Endothelial cell of umbilical vein (primary cell): ENCODE measurements at regions not wholly inside any gene's neighbourhood (a gene's known extent, or its start where the extent isn't known, plus 50 kb on each side); places are given as distances from the start of the nearest gene placed in this dataset.

ENCODE experiments used
- BruUV-seq: library from RNA; stranded (reverse); fragments of 400-500 nt; replicated peaks from 2 replicates; lab custom pipeline; 2021; lab: Mats Ljungman, UMichigan
- CTCF ChIA-PET: fragments of 300-600, 350-600 bp; sonication (Branson Sonifier 250); formaldehyde crosslinking; loops from one replicate; lab custom pipeline; 2021; ENCODE audit warnings: antibody characterized with exemption, inconsistent platforms; lab: Charles Lee
- POLR2A ChIA-PET: fragments of 300-600, 350-600 bp; sonication (Branson Sonifier 250); formaldehyde crosslinking; loops from one replicate; lab custom pipeline; 2021; ENCODE audit warnings: antibody characterized with exemption, inconsistent platforms; lab: Charles Lee
- DNase-seq: peaks from one replicate; pipeline ENCODE4 v3.0.0-alpha.2; 2011; ENCODE audit warnings: low read depth, low spot score
- FAIRE-seq: peaks from 2 replicates; lab custom pipeline; 2011; peaks lifted over from hg19 to GRCh38; lab: Jason Lieb, UNC
- H2AFZ ChIP-seq: 2 replicates; pipeline ENCODE4 v1.6.0; 2012; ENCODE audit warnings: low read depth, low read length, control low read depth, inconsistent platforms
- H3K27ac ChIP-seq: 2 replicates; pipeline ENCODE4 v1.5.1; 2011; ENCODE audit warnings: low read depth, mild to moderate bottlenecking, control low read depth, low read length, moderate library complexity; ENCODE audit not compliant: insufficient read depth
- H3K27me3 ChIP-seq, 2 experiments: 2 replicates each; pipeline versions ENCODE4 v1.6.0 to v1.6.1; 2011; ENCODE audit warnings: low read length in 2 of 2, mixed read lengths in 1 of 2; ENCODE audit not compliant: control insufficient read depth in 2 of 2, insufficient read depth in 2 of 2
- H3K36me3 ChIP-seq, 2 experiments: 2 replicates in 1 of 2; 3 replicates in 1 of 2; pipeline ENCODE4 v1.5.1; 2011; ENCODE audit warnings: low read length in 2 of 2, mild to moderate bottlenecking in 1 of 2, moderate library complexity in 1 of 2; ENCODE audit not compliant: control insufficient read depth in 2 of 2, insufficient read depth in 2 of 2; ENCODE audit errors: extremely low read depth in 1 of 2
- H3K4me1 ChIP-seq: 3 replicates; pipeline ENCODE4 v1.5.1; 2011; ENCODE audit warnings: mild to moderate bottlenecking, low read length; ENCODE audit not compliant: control insufficient read depth, insufficient read depth; ENCODE audit errors: extremely low read depth
- H3K4me2 ChIP-seq: 2 replicates; pipeline ENCODE4 v1.6.1; 2011; ENCODE audit warnings: low read length, control low read depth, mixed read lengths; ENCODE audit not compliant: insufficient read depth
- H3K4me3 ChIP-seq, 3 experiments: fragments of 200-600 bp in 1 of 3; sonication (generic), shearing (Covaris generic) in 1 of 3; replicated peaks in 1 of 3; 2 replicates each; pipeline ENCODE4 v1.5.1; 2011 to 2016; ENCODE audit warnings: control low read depth in 3 of 3, low read length in 3 of 3, mild to moderate bottlenecking in 2 of 3, inconsistent platforms in 1 of 3, low read depth in 1 of 3, moderate library complexity in 1 of 3; ENCODE audit not compliant: insufficient read depth in 1 of 3
- H3K79me2 ChIP-seq: 2 replicates; pipeline ENCODE4 v1.6.0; 2012; ENCODE audit warnings: low read length, inconsistent platforms; ENCODE audit not compliant: control insufficient read depth, insufficient read depth
- H3K9ac ChIP-seq: replicated peaks from 2 replicates; pipeline ENCODE3; 2011; ENCODE audit warnings: low read length, control low read depth; ENCODE audit not compliant: insufficient read depth; ENCODE audit errors: extremely low read depth
- H3K9me1 ChIP-seq: replicated peaks from 3 replicates; pipeline ENCODE4 v1.6.0; 2011; ENCODE audit warnings: mild to moderate bottlenecking, low read length; ENCODE audit not compliant: control insufficient read depth, insufficient read depth; ENCODE audit errors: extremely low read depth
- H3K9me3 ChIP-seq: replicated peaks from 2 replicates; pipeline ENCODE4 v1.5.1; 2012; ENCODE audit warnings: low read length, inconsistent platforms; ENCODE audit not compliant: control insufficient read depth, insufficient read depth
- H4K20me1 ChIP-seq: replicated peaks from 2 replicates; pipeline ENCODE3; 2011; ENCODE audit warnings: mild to moderate bottlenecking, low read length; ENCODE audit not compliant: control insufficient read depth, insufficient read depth; ENCODE audit errors: extremely low read depth
- EZH2 ChIP-seq: IDR thresholded peaks from 2 replicates; pipeline ENCODE4 v1.6.1; 2012; ENCODE audit warnings: borderline replicate concordance, low read depth, mild to moderate bottlenecking, moderate library complexity, low read length, inconsistent platforms; ENCODE audit not compliant: severe bottlenecking
- FOS ChIP-seq: IDR thresholded peaks from 2 replicates; pipeline ENCODE4 v1.6.1; 2011; ENCODE audit warnings: mild to moderate bottlenecking, low read length, moderate library complexity, borderline replicate concordance; ENCODE audit not compliant: insufficient read depth
- GATA2 ChIP-seq: IDR thresholded peaks from 2 replicates; pipeline ENCODE4 v1.7.0; 2011; ENCODE audit warnings: low read depth, mild to moderate bottlenecking, moderate library complexity, mixed read lengths, low read length; ENCODE audit not compliant: insufficient read length, insufficient read depth
- JUN ChIP-seq: IDR thresholded peaks from 2 replicates; pipeline ENCODE4 v1.6.1; 2011; ENCODE audit warnings: borderline replicate concordance, low read depth; ENCODE audit not compliant: insufficient read length, insufficient read depth
- MYC ChIP-seq: IDR thresholded peaks from one replicate; pipeline ENCODE4 v1.6.1; 2011; ENCODE audit warnings: mild to moderate bottlenecking, low read depth, low read length
- POLR2A ChIP-seq: IDR thresholded peaks from 2 replicates; pipeline ENCODE4 v1.6.1; 2012; ENCODE audit warnings: low read depth, mild to moderate bottlenecking, control low read depth, low read length
- POLR2AphosphoS5 ChIP-seq: IDR thresholded peaks from 2 replicates; pipeline ENCODE4 v1.6.1; 2012; ENCODE audit warnings: low read depth, mild to moderate bottlenecking, control low read depth, low read length, moderate library complexity; ENCODE audit not compliant: insufficient read depth
- dilution Hi-C: fragments of 300-500 bp; cut with MboI; formaldehyde crosslinking; loops from one replicate; pipeline ENCODE4 v1.15.0; 2019; ENCODE audit warnings: low sequenced_read_pairs; ENCODE audit not compliant: extremely low pct_ligation_motif_present
- intact Hi-C: fragments of 100-400 bp; cut with micrococcal nuclease; formaldehyde crosslinking; loops from one replicate; pipeline ENCODE4 v1.10.0; 2022
- TF ChIP-seq, protein P1 (sequence below): IDR thresholded peaks from 2 replicates; pipeline ENCODE4 v1.6.1; 2011; ENCODE audit not compliant: insufficient read depth, insufficient read length
- TF ChIP-seq, protein P2 (sequence below), 2 donors: IDR thresholded peaks; 1 replicate in 1 of 2; 2 replicates in 1 of 2; pipeline ENCODE4 v1.5.1; 2011; ENCODE audit warnings: low read length in 2 of 2, mild to moderate bottlenecking in 2 of 2, moderate library complexity in 2 of 2, control low read depth in 1 of 2, inconsistent platforms in 1 of 2, low read depth in 1 of 2; ENCODE audit not compliant: insufficient read depth in 1 of 2; ENCODE audit errors: extremely low read depth in 1 of 2

DNA sequence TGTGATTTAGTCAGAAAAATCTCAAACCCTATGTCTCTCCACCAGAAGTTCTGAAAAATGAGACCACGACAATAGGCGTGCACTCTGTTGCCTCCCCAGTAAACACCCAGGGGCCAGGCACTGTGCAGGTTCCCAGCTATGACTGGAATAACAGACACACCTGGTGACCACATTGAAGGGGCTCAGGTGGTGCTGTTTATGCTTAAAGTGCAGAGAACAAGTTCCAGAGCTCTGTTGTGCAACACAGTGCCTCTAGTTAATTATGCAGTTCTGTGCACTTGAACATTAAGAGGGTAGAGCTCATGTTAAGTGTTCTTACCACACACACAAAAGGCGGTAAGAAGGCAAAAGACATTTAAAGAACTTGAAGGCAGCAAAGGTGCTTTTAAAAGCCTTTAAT is 52.6 kb upstream of the AFF3 start:
- Histone ChIP-seq H3K4me1 (peaks cover 37% of the 10 kb centered on the region), H3K9me3 (no peaks in the 10 kb centered on the region), H3K27me3 (no peaks in the 10 kb centered on the region), H4K20me1 (no peaks in the 10 kb centered on the region), H3K4me2 (no peak overlapping the region), H3K36me3 (no peaks in the 10 kb centered on the region), H3K4me3 (no peak overlapping the region), H3K9ac (no peak overlapping the region), H3K79me2 (no peaks in the 10 kb centered on the region), H2AFZ (no peak overlapping the region), H3K27ac (no peak overlapping the region), H3K9me1 (no peaks in the 10 kb centered on the region)
- TF ChIP-seq, protein P1, sequence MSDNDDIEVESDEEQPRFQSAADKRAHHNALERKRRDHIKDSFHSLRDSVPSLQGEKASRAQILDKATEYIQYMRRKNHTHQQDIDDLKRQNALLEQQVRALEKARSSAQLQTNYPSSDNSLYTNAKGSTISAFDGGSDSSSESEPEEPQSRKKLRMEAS: no peak
- no peak for TF ChIP-seq EZH2
- no peak for TF ChIP-seq FOS
- TF ChIP-seq POLR2AphosphoS5: no peak
- TF ChIP-seq POLR2A: no peak
- TF ChIP-seq, protein P2, sequence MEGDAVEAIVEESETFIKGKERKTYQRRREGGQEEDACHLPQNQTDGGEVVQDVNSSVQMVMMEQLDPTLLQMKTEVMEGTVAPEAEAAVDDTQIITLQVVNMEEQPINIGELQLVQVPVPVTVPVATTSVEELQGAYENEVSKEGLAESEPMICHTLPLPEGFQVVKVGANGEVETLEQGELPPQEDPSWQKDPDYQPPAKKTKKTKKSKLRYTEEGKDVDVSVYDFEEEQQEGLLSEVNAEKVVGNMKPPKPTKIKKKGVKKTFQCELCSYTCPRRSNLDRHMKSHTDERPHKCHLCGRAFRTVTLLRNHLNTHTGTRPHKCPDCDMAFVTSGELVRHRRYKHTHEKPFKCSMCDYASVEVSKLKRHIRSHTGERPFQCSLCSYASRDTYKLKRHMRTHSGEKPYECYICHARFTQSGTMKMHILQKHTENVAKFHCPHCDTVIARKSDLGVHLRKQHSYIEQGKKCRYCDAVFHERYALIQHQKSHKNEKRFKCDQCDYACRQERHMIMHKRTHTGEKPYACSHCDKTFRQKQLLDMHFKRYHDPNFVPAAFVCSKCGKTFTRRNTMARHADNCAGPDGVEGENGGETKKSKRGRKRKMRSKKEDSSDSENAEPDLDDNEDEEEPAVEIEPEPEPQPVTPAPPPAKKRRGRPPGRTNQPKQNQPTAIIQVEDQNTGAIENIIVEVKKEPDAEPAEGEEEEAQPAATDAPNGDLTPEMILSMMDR (IDR thresholded peaks at IDR 0.05; ENCODE audit: extremely low read depth in 1 of 2, insufficient read depth in 1 of 2, low read depth in 1 of 2, low read length in 2 of 2): no peak
- TF ChIP-seq MYC: no peak
- no peak for TF ChIP-seq GATA2
- TF ChIP-seq JUN: no peak
- intact Hi-C loops (loop anchor here (5.0 kb wide), 1 partner anchor 313 kb away; no protein-coding TSS in a partner anchor), dilution Hi-C loops (no loop called here)
- FAIRE-seq (no peak), DNase-seq (no peak)
- POLR2A ChIA-PET: no interaction called here
- CTCF ChIA-PET: interaction anchor here (1.2 to 1.9 kb wide), 3 partner anchors 25 to 376 kb away, joined by 3 to 5 read pairs (median 3); no protein-coding TSS in a partner anchor
- BruUV-seq: no TSS peak
